NCI-H460 (cell line): ENCODE measurements at regions not wholly inside any gene's neighbourhood (a gene's known extent, or its start where the extent isn't known, plus 50 kb on each side); places are given as distances from the start of the nearest gene placed in this dataset.
"Not testable (repeated sequence)": the region's sequence is repeated elsewhere in the genome, so short reads cannot be mapped to it uniquely, and the experiment has no call there.

Source experiments
- DNase-seq: peaks from one replicate; pipeline ENCODE4 v3.0.0-alpha.2; 2016; ENCODE audit warnings: low read depth; ENCODE audit errors: extremely low read depth

DNA sequence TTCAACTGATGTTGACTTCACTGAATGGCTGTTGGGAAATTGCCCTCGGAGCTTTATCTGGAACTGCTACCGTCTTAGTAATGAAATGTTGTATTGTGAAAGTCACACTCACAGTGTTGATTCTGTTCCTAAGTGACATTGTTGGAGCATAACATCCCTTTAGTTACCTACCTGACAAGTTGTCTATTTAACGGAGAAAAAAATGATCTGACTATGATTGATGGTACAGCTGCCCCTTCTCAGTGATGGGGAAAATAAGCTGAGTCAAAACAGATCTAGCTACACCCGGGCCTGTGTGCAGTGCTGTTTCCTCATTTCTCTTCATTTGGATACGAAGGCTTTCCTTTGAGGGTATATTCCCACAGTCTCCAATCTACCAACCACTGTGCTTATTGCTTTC lies 472.3 kb upstream of the BRINP3 start:
- no peak for DNase-seq

DNA sequence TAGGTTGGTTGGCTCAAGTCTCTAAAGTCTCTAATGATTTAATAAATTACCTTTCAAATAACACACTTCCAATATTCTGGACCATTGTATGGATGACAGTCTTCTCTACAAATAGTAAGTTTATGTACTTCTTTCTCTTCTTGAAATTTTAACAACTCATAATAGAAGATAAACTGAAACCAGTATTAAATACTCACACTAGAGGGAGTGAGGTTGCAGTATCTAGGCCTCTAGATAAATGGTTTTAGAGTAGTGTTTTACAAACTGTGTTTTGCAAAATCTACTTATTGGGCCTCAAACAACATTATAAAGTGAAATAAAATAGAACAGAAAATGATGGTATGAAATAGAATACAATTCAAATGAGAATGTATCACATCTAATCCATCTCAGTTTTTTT lies 479.9 kb upstream of the BRINP3 start:
- peak; percentile 3 for DNase-seq

DNA sequence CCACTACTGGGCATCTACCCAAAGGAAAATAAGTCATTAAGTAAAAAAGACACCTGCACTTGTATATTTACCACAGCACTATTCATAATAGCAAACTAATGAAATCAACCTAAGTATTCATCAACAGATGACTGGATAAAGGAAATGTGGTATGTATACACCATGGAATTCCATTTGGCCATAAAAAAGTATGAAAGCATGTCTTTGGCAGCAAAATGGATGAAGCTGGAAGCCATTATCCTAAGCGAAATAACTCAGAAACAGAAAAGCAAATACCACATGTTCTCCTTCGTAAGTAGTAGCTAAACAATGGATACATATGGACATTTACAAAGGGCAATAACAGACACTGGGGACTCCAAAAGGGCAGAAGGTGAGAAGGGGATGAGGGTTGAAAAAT lies 485.7 kb upstream of the BRINP3 start:
- no peak for DNase-seq

DNA sequence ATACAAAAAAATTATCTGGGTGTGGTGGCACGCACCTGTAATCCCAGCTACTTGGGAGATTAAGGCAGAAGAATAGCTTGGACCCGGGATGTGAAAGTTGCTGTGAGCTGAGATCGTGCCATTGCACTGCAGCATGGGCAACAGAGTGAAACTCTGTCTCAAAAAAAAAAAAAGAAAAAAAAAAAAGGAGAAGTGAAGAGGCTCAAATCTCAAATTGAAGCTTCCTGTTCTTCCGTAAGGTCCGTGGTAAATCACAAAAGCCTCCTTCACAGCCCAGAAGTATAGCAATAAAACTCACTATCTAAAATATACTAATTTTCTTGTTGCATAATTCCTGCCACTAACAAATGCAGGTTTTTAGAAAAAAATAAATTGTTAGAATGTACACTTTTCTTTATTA lies 498.2 kb upstream of the BRINP3 start:
- DNase-seq: no peak

DNA sequence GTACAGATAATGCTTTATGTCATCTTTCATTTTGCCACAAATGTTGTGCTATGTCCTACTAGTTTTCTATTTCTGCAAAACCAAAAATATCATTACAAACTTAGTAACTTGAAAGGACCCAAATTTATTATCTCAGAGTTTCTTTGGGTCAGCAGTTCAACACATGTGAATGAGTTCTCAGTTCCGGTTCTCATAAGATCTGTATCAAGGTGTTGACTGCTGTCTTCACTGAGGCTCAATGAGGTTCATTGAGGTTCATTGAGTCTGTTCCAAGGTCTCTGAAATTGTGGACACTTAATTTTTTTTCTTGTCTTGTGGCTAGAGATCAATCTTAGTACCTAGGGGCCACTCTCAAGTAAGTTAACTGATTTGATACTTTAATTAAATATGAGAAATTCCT lies 525.1 kb upstream of the BRINP3 start:
- no peak for DNase-seq

DNA sequence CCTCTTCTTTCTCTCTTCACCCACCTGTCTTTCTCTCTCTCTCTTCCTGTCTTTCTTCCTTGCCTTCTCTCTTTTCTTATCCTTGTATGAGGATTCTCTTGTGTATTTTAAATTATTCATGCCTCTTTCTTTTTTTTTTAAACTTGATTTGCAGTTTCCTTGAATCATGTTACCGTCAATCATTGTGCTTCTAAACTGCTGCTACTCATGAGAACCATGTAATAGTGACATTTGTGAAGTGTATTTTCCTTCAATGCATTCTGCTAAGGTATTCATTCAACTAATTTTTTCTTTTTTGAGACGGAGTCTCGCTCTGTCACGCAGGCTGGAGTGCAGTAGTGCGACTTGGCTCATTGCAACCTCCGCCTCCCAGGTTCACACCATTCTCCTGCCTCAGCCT lies 539.1 kb upstream of the BRINP3 start:
- no peak for DNase-seq

DNA sequence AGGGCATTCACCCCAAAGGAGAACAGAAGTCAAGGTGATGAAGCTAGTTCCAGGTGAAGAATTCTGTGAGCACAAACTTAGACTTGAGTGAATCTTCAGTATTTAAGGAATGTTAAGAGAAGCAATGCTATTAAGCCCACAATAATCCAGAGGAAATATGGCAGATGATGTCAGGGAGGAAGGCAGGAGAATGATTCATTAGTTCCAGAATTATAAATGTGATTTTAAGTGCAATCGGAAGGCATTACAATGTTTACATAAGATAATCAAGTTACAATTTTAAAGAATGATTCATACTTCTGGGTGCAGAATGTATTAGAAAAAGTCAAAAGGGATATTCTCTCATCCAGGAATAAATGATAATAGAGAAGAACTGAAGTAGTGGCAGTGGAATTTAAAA lies 545.2 kb upstream of the BRINP3 start:
- DNase-seq: no peak

DNA sequence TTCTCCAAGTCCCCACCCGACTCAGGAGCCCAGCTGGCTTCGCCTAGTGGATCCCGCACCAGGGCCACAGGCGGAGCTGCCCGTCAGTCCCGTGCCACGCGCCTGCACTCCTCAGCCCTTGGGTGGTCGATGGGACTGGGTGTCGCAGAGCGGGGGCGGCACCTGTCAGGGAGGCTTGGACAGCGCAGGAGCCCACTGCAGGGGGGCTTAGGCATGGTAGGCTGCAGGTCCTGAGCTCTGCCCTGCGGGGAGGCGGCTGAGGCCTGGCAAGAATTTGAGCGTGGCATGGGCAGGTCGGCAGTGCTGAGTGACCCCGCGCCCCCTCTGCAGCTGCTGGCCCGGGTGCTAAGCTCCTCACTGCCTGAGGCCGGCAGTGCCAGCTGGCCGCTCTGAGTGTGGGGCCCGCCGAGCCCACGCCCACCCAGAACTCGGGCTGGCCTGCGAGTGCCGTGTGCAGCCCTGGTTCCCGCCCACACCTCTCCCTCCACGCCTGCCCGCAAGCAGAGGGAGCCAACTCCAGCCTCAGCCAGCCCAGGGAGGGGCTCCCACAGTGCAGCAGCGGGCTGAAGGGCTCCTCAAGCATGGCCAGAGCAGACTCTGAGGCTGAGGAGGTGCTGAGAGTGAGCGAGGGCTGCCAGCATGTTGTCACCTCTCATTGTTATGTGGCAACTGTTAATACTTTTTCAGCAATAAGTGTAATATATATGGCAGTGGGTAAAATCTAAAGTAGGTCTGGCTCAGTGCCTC lies 548.4 kb upstream of the BRINP3 start:
- no peak for DNase-seq

DNA sequence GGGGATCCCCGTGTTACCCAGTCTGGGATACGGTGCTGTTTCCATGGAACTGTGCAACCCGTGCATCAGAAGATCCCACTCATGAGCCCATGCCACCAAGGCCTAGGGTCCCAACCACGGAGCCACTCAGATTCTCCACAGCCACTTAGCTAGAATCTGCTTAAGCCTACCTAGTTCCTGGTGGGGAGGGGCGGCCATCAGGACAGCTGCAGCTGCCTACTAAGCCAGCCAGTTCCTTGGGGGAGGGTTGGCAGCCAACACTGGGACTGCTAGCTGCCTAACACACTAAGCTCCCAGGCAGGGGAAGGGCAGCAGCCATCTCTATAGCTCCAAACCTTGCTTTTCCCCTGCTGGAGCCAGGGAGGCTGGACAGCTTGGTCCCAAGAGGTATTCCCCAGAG lies 549.2 kb upstream of the BRINP3 start:
- no peak for DNase-seq

DNA sequence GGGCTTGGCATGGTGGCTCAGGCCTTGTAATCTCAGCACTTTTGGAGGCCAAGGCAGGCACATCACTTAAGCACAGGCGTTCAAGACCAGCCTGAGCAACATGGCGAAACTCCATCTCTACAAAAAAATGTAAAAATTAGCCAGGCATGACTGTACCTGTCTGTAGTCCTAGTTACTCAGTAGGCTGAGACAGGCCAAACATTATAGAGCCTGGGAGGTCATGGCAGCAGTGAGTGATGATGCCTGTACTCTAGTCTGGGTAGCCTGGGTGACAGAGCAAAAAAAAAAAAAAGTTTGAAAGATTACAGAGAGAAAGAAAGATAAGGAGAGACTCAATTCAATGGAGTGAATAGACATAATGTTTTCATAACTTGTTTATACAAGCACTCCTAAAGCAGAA lies 556.5 kb upstream of the BRINP3 start:
- DNase-seq: no peak

DNA sequence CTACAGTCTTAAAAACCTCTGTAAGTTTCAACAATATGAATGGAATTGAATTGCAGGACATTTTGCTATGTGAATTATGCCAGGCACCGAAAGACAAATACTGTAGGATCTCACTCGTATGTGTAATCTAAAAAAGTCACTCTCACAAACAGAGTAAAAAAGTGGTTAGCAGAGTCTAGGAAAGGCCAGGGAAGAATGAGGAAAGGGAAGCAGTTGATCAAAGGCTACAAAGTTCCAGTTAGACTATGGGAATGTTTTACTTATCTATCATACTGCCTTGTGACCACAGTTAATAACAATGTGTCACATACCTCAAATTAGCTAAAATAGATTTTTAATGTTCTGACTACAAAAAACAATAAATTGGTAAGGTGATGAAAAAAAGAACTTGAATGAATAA lies 565.4 kb upstream of the BRINP3 start:
- DNase-seq: no peak

DNA sequence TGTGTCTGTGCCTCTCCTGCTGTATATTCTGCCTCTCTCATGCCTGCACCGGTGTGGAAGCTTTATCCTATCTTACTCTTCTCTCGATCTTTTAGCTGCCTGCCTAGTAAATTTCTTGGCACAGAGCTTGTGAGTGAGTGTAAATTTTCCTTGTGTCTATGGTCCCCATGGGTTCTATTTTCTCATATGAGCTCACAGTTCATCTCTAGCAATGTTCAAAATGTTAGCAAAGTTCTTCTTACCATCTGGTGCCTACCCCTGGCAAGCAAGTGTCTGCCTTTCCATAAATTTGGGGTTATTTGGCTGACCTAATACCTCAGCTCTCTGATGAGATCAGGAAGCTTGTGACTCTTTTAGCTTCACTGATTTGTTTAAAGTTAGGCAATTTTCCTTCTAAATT lies 572.1 kb upstream of the BRINP3 start:
- DNase-seq: no peak

DNA sequence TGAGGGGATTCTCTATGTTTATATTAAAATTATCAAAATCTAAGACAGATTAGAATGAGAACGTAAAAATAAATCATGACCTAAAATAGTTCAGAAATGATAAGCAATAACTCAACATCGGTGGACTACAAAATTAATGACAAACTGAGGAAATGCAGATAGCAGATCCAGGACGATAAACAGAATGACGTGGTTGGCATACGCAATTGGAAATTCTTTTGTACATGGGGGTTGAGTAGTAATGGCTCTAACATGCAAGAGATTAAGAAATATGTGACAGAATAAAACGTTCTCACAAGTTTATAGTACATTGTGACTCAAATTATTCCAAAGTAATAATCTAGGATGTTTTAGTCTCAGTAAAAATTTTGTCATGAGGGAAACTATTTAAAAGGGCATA lies 575.2 kb upstream of the BRINP3 start:
- no peak for DNase-seq

DNA sequence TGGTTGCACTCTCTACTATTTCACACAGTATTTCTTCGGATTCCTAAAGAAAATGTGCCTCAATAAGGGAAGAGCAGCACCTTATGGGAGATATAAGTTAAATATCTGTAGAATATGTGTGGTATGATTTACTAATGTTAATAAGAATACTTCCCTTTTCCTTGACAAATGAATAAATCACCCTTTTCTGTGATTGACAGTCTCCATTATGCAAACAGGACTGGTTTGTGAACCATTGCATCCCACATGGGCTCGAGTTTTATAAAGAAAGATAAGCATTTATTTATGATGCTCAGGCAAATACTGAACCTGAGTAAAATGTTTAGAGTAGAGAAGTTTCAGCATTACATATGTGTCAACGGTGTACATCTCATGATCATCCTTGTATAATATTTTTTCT lies 587.7 kb upstream of the BRINP3 start:
- DNase-seq: no peak

DNA sequence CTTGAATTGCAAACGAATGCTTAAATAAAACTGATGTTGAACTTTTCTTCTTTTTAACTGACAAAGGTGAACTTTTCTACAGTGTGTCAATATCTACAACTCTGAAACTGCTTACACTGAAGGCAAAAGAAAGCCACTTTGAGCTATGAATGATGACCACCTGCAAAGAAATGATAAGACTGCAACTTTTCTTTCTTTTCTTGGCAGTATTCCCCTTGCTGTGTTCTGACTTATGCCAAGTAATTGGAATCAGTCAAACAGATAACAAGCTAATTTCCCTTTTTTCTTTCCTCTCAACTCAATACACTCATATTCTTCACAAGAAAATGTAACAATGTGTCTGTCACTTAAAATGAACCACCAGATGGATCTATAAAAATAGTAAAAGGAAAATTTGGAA lies 588.1 kb upstream of the BRINP3 start:
- DNase-seq: no peak

DNA sequence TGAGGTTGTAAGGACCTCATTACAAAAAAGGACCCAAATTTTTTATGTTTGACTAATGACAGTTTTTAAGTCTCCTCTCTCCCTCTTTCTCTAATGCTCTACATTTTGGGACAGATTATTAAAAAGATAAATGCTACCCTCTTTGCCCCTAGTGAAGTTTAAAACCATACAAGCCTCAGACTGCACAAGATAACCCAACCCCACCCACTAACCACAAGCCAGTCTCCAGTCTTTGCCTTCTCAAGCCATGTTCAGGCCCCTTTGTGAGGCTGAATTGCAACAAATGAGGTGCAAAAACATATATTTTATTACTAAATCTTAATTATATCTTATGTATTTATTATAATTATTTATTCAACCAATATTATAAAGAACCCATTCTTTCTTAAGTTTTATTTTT lies 597.2 kb upstream of the BRINP3 start:
- DNase-seq: no peak

DNA sequence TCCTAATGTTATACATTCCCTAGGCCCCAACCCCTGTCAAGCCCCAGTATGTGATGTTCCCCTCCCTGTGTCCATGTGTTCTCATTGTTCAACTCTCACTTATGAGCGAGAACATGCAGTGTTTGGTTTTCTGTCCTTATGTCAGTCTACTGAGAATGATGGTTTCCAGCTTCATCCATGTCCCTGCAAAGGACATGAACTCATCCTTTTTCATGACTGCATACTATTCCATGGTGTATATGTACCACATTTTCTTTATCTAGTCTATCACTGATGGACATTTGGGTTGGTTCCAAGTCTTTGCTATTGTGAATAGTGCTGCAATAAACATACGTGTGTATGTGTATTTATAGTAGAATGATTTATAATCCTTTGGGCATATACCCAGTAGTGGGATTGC lies 605.4 kb upstream of the BRINP3 start:
- not testable (repeated sequence) for DNase-seq

DNA sequence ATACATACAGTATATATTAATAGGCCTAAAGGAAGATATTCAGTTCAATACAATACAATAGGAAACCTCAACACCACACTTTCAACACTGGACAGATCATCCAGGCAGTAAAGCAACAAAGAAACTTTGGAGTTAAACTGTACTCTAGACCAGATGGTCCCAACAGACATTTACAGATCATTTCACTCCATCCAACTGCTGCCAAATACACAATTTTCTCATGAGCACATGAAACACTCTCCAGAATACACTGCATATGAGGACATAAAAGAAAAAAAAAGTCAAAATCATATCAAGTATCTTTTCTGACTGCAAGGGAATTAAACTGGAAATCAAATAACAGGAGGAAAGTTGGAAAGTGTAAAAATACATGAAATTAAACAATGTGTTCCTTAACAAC lies 607.5 kb upstream of the BRINP3 start:
- DNase-seq: no peak

DNA sequence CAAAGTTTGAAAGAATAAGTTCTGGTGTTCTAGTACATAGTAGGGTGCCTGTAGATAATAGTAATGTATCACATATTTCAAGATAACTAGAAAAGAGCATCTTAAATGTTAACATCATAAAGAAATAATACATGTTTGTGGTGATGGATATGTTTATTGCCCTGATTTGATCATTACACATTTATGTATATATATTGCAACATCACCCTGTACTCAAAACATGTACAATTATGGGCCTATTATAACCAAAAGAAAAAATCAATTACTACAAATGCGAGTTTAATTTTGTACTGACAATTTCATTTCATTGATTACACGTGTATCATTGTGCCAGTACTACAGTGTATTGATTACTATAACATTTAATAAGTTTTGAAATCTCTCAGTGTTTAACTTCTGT lies 609.2 kb upstream of the BRINP3 start:
- DNase-seq: no peak

DNA sequence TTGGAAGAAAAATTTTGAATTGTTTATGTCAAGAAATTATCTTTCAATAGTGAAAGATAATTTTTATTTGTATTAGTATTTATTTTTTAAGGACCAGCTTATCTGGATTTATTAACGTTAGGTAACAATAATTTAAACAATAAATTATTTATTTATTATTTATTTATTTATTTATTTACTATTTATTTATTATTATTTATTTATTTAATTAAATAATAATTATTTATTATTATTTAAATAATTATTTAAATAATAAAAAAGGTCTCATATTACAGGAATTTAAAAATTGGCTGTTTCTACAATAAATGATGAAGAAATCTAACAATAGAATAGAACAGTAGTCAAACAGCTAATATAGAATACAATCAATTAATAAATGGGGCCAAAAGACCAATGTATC lies 618.7 kb upstream of the BRINP3 start:
- DNase-seq: no peak

DNA sequence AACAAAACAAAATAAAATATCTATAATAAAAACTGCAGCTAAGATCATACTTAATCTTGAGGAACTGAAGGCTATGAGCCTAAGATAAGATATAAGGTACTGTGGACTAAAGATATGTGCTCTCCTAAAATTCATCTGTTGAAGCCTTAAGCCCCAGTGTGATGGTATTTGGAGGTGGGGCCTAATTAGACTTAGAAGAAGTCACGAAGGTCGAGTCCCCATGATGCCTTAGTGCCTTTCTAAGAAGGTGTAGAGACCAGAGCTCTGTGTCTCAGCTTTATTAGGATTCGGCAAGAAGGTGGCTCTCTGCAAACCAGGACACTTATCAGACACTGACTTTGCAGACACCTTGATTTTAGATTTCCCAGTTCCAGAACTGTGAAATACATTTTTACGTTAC lies 622.0 kb upstream of the BRINP3 start:
- no peak for DNase-seq

DNA sequence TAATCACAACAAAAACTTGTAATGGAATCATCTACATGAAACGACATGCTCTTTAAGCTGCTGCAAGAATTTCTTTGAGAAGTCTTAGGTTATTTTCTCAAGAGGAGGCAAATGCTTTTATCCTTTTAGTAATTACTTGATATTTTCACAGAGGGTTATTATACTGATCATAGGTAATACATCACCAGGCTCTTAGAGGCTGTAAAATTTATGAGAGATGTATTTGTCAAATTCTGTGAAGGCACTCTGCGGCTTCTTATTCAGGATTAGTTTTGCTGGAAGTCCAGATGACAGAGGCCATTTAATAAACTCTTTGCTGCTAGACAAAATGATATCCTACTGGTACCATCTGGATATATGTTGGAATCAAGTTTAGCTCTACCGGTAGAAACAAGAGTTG lies 624.3 kb upstream of the BRINP3 start:
- no peak for DNase-seq

DNA sequence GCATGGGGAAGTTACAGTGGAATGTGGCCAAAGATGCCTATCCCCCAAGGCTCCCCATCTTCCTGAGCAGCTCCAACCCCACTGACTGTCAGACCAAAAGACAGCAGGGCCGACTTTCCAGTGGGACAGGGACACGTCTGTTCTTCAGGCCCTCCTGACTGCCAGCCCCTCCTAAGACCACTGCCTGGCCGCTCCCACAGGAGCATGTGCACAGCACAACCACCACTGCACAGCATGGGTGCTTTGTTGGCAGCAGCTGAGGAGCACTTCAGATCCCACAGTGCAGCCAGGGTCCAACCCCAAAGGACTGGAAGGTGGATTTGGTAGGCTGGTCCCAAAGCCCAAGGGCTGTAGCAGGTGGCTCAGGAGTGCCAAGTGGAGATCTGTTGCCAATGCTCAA lies 648.3 kb upstream of the BRINP3 start:
- DNase-seq: no peak
